Neural cell (in vitro differentiated cells): ENCODE measurements at regions not wholly inside any gene's neighbourhood (a gene's known extent, or its start where the extent isn't known, plus 50 kb on each side); places are given as distances from the start of the nearest gene placed in this dataset.

Source experiments
- CTCF ChIP-seq: fragments of 450-650 bp; IDR thresholded peaks from 2 replicates; pipeline ENCODE4 v1.5.1; 2014; ENCODE audit warnings: antibody characterized with exemption, mild to moderate bottlenecking, moderate library complexity; ENCODE audit not compliant: poor library complexity, severe bottlenecking
- EP300 ChIP-seq: fragments of 450-650 bp; conservative IDR thresholded peaks from 2 replicates; pipeline ENCODE4 v1.6.1; 2014; ENCODE audit warnings: antibody characterized with exemption, mild to moderate bottlenecking, moderate library complexity; ENCODE audit not compliant: poor library complexity, severe bottlenecking
- EZH2 ChIP-seq: fragments of 200-600, 300-800 bp; shearing (Covaris generic), sonication (generic); IDR thresholded peaks from 2 replicates; pipeline ENCODE4 v1.6.1; 2014; ENCODE audit warnings: antibody characterized with exemption, low read length, borderline replicate concordance, mild to moderate bottlenecking; ENCODE audit not compliant: insufficient read depth, poor library complexity, severe bottlenecking
- MXI1 ChIP-seq: fragments of 450-650 bp; conservative IDR thresholded peaks from 2 replicates; pipeline ENCODE4 v1.6.1; 2014; ENCODE audit warnings: antibody characterized with exemption, mild to moderate bottlenecking; ENCODE audit not compliant: poor library complexity, severe bottlenecking
- POLR2AphosphoS5 ChIP-seq: IDR thresholded peaks from 2 replicates; pipeline ENCODE4 v1.6.1; 2012
- RAD21 ChIP-seq: fragments of 450-650 bp; conservative IDR thresholded peaks from 2 replicates; pipeline ENCODE4 v1.6.1; 2014; ENCODE audit warnings: antibody characterized with exemption, mild to moderate bottlenecking, moderate library complexity
- SMC3 ChIP-seq: fragments of 450-650 bp; conservative IDR thresholded peaks from 2 replicates; pipeline ENCODE4 v1.6.1; 2014; ENCODE audit warnings: antibody characterized with exemption, mild to moderate bottlenecking, moderate library complexity; ENCODE audit not compliant: poor library complexity
- TAF1 ChIP-seq: IDR thresholded peaks from 2 replicates; pipeline ENCODE4 v1.6.1; 2012; ENCODE audit warnings: low read depth
- TF ChIP-seq, protein P1 (sequence below): IDR thresholded peaks from 2 replicates; pipeline ENCODE4 v1.6.1; 2012; ENCODE audit warnings: borderline replicate concordance

DNA sequence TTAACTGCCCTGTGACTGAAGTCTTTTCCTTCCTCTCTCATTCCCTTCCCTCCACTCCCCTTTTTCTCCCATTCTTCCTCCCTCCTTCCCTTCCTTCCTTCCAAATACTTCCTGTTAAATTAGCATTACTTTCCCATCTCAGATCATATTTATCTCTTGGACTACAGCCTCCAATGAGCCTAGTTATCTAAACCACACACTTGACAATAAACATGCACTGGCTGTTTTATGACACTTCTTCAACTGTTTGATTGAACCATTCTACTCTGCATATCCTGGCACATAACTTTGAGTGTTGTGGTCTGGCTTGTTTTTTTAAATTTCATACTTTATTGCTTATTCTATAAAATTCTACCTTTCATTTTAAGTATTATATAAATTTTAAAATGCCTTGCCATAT is 1860.8 kb upstream of the LRRTM1 start:
- TF ChIP-seq CTCF = no peak
- no peak for TF ChIP-seq MXI1
- TF ChIP-seq POLR2AphosphoS5 = no peak
- no peak for TF ChIP-seq TAF1
- no peak for TF ChIP-seq EP300
- no peak for TF ChIP-seq EZH2
- no peak for TF ChIP-seq RAD21
- TF ChIP-seq, protein P1, sequence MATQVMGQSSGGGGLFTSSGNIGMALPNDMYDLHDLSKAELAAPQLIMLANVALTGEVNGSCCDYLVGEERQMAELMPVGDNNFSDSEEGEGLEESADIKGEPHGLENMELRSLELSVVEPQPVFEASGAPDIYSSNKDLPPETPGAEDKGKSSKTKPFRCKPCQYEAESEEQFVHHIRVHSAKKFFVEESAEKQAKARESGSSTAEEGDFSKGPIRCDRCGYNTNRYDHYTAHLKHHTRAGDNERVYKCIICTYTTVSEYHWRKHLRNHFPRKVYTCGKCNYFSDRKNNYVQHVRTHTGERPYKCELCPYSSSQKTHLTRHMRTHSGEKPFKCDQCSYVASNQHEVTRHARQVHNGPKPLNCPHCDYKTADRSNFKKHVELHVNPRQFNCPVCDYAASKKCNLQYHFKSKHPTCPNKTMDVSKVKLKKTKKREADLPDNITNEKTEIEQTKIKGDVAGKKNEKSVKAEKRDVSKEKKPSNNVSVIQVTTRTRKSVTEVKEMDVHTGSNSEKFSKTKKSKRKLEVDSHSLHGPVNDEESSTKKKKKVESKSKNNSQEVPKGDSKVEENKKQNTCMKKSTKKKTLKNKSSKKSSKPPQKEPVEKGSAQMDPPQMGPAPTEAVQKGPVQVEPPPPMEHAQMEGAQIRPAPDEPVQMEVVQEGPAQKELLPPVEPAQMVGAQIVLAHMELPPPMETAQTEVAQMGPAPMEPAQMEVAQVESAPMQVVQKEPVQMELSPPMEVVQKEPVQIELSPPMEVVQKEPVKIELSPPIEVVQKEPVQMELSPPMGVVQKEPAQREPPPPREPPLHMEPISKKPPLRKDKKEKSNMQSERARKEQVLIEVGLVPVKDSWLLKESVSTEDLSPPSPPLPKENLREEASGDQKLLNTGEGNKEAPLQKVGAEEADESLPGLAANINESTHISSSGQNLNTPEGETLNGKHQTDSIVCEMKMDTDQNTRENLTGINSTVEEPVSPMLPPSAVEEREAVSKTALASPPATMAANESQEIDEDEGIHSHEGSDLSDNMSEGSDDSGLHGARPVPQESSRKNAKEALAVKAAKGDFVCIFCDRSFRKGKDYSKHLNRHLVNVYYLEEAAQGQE = no peak
- TF ChIP-seq SMC3 = no peak
